ENCODE measurements at regions not wholly inside any gene's neighbourhood (a gene's known extent, or its start where the extent isn't known, plus 50 kb on each side); places are given as distances from the start of the nearest gene placed in this dataset.
"Not testable (repeated sequence)": the region's sequence is repeated elsewhere in the genome, so short reads cannot be mapped to it uniquely, and the experiment has no call there.

DNA sequence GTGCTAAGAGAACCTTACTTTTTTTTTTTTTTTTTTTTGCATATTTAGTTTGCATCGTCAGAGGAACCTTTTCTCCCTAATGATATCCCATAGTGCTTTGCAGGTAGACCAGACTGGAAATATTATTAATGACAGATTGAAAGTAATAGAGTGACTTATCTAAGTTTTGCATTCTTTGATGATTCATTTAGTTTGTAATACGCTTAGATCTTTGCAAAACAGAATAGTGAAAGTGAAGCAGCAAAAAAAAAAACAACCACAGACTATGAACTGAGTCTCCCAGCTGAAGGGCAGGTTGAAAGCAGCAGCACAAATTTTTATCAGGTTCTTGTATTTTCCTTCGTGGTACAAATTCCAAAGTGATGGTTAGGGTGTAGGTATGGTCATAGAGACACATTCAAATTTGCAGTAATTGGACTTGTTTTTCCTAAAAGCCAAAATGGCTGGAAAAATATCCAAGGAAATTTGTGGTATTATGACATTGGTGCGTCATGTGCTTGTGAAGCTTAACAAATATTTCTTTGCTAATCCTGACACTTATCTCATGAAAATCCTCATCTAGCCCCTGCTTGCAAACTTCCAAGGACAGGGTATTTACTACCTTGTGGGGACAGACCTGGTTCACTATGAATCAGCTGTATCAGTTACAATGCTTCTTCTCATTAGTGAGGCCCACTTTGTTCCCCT is 81.8 kb upstream of the CREB5 start:
- DNase-seq, result no peak

DNA sequence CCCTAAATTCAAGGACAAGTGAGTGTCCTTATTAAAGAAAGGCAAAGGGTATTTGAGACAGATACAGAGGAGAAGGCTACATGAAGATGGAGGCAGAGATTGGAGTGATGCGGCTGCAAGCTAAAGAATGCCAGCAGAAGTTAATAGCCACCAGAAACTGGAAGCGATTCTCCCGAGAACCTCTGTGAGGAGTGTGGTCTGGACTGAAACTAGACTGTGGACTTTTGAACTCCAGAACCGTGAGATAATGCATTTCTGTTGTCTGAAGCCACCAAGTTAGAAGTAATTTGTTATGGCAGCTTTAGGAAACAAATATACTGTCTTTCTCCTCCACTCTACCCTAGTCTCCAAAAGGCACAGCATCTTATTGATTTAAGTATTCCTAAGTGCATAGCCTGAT is 80.3 kb upstream of the CREB5 start:
- no peak for DNase-seq

DNA sequence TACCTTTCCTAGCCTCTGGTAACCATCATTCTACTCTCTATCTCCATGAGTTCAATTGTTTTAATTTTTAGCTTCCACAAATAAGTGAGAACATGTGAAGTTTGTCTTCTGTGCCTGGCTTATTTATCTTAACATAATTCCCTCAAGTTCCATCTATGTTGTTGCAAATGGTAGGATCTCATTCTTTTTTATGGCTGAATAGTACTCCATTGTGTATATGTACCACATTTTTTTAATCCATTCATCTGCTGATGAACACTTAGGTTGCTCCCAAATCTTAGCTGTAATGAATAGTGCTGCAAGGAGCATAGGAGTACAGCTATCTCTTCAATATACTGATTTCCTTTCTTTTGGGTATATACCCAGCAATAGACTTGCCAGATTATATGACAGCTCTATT is 78.8 kb upstream of the CREB5 start:
- not testable (repeated sequence) for DNase-seq

DNA sequence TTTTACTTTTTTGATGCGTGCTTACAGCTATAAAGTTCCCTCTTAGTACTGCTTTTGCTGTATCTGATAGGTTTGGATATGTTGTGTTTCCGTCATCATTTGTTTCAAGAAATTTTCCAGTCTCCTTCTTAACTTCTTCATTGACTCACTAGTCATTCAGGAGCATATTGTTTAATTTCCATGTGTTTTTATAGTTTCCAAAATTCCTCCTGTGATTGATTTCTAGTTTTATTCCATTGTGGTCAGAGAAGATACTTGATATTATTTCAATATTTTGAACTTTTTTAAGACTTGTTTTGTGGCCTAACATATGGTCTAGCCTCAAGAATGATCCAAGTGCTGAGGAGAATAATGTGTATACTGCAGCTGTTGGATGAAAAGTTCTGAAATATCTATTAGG is 75.5 kb upstream of the CREB5 start:
- no peak for DNase-seq

DNA sequence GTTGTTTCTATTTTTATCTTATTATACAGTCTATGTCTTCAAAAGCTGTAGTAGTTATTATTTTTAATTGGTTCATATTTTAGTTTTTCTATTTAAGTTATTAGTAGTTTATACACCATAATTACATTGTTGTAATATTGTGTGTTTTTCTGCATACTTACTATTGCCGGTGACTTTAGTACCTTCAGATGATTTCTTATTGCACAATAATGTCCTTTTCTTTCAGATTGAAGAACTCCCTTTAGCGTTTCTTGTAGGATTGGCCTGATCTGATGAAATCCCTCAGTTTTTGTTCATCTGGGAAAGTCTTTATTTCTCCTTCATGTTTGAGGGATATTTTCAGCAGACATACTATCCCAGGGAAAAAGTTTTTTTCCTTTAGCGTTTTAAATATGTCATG is 74.3 kb upstream of the CREB5 start:
- no peak for DNase-seq

DNA sequence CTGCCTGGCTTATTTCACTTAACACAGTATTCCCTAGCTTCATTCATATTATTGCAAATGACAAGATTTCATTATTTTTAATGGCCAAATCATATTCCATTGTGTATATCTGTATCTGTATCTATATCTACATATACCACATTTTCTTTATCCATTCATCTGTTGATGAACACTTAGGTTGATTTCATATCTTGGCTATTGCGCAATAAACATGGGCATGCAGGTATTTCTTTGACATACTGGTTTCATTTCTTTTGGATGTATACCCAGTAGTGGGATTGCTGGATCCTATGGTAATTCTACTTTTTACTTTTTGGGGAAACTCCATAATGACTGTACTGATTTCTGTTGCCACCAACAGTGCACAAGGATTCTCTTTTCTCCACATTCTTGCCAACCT is 68.9 kb upstream of the CREB5 start:
- DNase-seq, result no peak

DNA sequence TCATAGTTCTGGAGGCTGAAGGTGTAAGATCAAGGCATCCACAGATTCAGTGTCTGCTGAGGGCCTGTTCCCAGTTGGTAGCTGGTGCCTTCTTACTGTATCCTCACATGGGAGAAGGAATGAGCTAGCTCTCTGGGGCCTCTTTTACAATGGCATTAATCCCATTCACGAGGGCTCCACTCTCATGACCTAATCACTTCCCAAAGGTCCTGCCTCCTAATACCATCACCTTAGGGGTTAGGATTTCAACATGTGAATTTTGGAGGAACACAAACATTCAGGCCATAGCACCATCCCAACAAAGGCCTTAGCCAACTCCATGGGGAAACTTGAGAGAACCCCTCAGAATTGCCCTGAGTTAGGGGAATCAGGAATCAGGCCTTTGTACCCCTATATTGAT is 66.1 kb upstream of the CREB5 start:
- no peak for DNase-seq

DNA sequence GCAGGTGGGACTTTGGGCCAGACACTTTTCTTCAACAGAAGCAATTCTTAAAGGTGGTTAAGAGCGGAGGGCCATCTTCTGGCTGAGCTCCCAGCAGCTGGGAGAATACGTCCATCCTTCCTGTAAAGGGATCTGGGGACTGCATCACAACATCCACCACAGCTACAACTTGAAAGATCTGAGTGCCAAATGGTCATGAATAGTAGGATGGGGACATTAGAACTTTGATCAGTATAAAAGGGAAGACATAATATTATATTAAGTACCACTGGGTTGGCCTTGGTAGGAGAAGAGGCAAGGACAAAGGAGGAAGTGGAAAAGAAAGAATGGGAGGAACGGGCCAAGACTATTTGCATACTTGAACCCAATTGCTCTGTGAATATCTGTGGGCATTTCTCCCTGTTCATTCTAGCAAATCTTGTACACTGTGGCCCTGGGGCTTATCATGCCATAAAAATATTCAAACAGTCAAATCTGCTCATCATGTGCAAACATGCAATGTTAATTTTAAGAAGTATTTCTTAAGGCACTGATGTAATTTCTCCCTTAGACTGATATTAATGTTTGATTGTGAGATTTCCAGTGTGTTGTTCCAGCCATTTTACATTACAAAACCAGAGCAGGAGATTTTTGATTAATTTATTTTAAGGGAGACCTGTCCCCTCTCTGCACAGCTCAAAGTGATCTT is 65.5 kb upstream of the CREB5 start:
- no peak for DNase-seq

DNA sequence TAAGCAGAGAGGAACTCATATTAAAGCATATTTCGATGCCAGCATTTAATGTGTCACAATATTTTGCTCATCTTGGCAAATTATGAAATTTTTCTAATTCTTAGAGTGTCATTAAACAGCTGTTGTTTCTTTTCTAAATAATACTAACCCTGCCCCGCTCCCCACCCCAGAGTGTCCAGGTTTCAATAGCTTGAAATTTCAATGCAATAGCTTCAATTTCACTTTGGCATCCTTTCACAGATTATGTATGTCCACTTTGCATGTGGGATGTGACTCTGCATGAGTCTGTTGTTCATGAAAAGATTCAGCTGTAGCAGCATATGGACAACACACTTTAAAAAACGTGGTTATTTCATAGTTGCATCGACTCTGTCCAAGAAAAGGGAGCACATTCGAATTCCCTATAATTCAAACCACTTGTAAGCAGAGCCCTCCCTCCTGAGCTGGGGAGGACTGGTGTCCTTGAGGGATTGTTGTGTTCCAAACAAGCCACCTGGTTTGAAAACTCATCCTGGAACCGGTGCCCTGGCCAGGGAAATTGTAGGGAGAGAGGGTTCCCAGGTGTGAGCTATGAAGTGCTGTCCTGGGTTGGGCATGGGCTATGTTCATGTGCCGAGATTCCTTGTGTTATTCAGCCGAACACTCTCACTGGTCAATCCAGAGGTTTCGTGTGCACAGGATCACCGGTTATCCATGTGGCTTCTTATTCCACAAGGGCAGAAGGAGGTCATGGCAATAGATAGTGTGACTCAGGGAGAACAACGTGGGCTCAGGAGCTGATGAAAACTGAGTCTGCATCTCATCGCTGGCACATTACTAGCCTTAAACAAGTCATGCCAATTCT is 64.6 kb upstream of the CREB5 start:
- no peak for DNase-seq

DNA sequence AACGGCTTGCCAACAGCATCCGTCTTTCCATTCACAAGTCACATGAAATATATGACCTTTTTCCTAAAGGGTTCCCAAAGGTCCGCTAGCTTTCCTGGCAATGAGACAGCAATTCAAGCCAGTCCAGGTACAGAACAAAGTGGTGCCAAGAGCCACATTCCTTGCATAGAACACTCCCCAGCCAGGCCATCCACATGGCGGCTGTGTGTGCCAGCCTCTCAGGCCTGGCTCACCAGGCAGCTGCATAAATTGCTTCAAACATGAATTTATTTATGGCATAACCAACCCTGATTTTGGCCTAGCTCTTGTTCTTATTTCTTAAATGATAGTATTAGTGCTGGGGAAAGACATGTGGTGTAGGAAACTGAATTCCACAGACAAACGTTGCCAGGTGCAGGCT is 63.7 kb upstream of the CREB5 start:
- no peak for DNase-seq

DNA sequence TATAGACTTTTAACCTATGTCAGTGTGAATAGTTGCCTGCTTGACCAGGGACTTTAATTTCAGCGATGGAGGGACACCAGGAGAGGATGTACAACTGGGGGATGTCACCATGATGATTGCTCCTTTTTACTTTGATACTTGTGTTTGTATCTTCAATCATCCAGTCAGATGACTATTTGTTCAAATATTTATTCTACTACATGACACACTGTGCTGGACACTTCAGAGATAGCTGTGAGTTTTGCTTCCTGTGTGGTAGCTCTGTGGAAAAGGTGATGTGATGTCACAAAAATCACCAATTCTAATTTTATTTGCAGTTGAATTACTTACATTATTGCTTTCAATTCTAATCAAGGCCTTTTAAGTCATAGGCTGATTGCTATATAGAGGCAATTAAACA is 62.7 kb upstream of the CREB5 start:
- no peak for DNase-seq

DNA sequence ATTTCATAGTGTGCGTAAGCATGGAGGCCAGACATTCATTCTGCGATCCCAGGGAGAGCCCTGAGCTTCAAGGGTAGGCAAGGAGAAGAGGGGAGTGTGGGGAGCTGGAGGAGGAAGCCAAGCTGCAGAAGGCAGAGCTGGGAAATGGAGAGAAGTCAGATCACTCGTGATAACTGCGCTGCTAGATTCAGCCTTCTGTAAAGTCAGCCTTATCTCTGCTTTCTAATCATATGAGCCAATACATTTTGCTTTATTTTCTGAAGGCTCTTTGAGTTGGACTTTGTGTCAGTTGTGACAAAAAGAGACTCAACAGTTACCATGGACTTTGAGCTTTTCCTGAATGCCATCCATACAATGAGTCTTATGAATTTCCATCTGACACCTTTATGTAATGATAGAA is 61.7 kb upstream of the CREB5 start:
- no peak for DNase-seq

DNA sequence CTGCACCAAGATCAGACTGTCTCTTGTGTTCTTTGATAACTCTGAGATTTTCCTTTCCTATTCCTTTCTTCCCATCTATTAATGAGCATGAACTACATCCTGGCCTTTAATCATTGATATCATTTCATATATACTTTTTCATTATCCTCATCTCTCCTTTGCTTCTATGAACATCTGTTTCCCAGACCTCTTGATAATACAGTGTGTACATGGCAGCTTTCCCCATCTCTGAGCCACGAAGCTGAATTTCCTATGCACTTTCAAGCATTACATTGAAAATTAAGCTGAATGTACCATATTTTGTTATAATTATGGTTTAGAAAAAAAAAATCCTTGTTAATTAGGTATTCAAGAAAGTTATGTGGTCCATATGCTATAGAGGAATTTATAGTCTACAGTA is 60.9 kb upstream of the CREB5 start:
- no peak for DNase-seq

DNA sequence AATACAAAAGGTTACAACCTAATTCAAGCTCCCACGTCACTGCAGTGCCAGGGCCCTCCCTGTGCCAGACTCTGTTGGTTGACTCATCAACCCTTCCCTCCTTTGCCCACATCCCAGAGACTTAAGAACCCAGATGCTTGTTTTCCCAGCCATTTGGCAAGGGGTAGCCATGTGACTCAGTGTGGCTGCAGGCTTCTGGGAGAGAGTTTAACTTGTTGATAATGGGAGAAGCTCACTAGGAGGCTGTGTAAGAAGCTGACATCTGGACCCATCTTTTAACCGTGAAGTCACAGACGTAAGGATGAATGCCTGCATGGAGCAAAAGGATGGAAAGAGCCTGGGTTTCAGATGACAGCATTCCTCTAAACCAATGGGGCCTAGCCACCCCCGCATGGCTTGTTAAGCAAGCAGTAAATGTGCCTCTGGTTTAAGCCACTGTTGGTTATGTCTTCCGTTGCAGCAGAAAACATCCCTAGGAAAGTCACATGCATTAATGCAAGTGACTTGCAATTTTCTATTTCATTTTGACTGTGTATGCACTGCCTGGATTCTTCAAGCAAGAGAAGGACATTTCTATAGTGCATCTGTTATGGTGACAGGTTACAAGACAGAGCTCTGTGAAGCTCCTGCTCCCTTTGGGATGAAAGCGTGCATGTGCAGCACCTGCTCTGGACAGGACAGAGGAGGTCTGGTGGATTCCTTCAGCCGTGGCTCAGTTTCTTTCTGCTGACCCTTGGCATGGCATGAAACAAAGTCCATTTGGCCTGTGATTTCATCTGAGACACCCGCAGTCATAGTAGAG is 57.5 kb upstream of the CREB5 start:
- DNase-seq, result peak; percentile 51

DNA sequence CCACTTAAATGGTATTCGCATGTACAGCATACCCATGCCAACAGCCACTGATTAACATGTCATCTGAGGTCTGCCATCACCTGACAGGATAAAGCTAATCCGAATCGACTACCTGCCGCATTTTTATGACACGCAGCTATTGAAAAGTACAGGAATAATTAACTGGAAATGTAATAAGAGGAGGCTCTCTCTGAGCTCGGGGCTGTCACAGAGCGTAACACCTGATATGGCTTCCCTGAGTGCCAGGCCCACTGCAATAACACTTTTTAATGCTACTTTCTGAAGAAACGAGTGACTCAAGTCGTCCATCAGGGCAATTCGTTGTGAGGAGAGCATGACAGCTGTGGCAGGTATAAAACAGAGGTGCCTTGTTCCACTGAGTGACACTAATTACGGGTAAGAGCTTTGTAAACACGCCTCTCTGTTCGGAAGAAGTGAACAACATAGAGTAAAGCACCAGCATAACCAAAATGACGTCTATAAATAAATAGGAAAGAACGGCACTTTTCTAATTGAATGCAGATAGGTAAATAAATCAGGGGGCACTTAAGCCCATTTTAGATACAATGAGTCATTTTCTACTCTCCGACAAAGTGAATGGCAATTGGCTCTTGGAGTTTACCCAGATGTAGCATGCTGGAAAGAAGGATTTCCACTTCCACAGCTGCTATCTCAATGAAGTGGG is 56.5 kb upstream of the CREB5 start:
- DNase-seq, result peak; percentile 93

DNA sequence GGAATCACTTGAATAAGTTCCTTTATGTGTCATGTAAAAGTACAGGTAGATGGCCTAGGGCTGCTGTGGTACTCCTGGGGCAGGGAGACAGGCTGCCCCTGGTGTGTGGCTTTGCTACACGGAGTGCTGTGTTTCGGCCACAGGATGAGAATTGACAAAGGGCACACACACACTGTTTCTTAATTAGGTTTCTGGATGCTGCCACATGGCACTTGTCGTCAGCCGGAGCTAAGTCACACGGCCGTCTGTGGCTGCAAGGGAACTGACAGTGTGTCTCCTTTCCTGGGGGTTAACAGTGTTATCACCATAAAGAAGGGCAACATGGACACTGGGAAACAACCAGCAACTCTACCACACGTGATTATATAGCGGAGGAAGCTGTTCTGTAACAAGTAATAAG is 55.7 kb upstream of the CREB5 start:
- no peak for DNase-seq

DNA sequence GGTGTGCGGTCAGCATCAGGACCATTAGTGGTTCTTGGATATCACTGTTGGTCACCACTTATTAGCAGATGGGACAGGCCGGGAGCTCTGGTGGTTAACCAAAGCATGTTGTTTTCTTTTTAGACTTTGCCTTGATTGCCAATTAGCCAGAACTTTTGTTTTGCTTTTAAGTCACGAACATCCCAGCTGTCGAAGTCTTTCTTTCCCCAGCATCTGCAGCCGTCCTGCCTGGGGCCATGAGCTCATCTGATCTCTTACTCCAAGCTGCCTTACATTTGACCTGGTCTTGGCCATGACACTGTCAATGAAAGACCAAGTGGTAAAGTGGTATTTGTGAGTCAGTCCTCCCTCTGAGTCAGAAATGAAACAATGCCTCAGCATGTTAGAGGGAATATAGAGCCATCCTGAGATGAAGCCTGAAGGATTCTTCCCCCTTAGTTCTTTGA is 53.9 kb upstream of the CREB5 start:
- DNase-seq, result no peak

DNA sequence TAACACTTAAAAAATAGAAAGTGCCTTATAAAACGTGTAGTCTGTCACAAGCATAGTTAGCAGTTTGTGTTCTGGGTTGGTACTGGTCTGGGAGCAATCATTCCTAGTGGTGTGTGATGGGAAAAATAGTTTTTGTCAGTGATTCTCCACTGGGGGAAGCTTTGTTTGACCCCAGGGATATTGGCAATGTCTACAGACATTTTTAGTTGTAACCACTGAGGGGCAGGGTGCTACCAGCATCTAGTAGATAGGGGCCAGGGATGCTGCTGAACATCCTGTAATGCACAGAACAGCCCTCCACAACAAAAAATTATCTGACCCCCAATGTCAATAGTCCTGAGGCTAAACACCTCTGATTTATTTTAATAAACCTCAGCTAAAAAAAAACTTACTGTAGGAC is 51.6 kb upstream of the CREB5 start:
- no peak for DNase-seq

DNA sequence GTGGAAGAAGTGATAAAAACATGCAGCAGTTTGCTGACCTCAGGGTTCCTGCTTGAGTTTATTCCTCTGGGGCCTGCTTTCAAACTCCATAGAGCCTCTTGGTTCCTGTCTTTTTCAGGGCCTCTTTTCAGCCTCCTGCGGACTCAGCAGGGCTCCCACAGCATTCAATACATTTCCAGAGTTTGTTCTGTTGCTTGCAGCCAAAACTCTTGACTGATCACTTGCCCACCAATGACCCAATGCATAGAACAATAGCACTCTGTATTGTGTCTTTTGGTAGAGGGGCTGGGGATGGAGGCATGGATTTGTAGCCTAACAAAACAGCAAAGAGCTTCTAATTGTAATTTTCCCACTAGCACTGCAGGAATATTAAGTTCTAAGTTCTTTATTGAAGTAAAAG is 50.8 kb upstream of the CREB5 start:
- no peak for DNase-seq

DNA sequence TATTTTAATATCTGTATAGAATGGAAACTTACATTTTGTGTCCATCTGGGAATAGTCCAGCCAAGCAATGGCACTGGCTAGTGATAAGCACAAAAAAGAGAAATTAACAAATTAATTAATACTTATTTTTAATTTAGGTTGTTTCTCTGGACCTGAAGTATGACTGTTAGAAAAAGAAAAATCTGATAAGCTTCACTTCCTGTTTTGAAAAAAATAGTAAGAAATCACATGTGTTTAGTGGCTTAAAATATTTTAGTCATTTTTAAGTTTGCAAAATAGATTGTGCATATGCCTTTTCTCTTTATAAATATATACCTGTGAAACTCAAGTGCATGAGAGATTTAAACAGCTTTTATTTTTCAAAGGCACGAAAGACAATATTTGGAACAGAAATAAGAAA is 50.1 kb upstream of the CREB5 start:
- DNase-seq, result no peak

Data from DMS79 treated with DMSO at 0.1 percent for 48 hours (cell line).